H9 (cell line): ENCODE measurements at regions not wholly inside any gene's neighbourhood (a gene's known extent, or its start where the extent isn't known, plus 50 kb on each side); places are given as distances from the start of the nearest gene placed in this dataset.

Experiments used
- DNase-seq: peaks from one replicate; pipeline ENCODE4 v3.0.0-alpha.2; 2017
- H2AFZ ChIP-seq: one replicate; pipeline ENCODE4 v1.6.1; 2013; ENCODE audit warnings: mild to moderate bottlenecking, low read length, control low read depth, moderate library complexity
- H2AK5ac ChIP-seq: 2 replicates; pipeline ENCODE4 v1.6.1; 2013; ENCODE audit warnings: low read length, control low read depth, mixed read lengths; ENCODE audit not compliant: insufficient read length
- H2BK120ac ChIP-seq: one replicate; pipeline ENCODE4 v1.6.1; 2013; ENCODE audit warnings: low read depth, mild to moderate bottlenecking, low read length, control low read depth, inconsistent platforms; ENCODE audit not compliant: poor library complexity, severe bottlenecking
- H2BK12ac ChIP-seq: 2 replicates; pipeline ENCODE4 v1.6.1; 2013; ENCODE audit warnings: low read length, control low read depth, mixed read lengths, low read depth; ENCODE audit not compliant: insufficient read length
- H2BK15ac ChIP-seq: 2 replicates; pipeline ENCODE4 v1.6.1; 2013; ENCODE audit warnings: low read depth, low read length, control low read depth
- H2BK20ac ChIP-seq: one replicate; pipeline ENCODE4 v1.6.1; 2013; ENCODE audit warnings: low read depth, mild to moderate bottlenecking, low read length, control low read depth, inconsistent platforms; ENCODE audit not compliant: poor library complexity, severe bottlenecking
- H2BK5ac ChIP-seq: 2 replicates; pipeline ENCODE4 v1.6.1; 2013; ENCODE audit warnings: low read length, control low read depth, mixed read lengths; ENCODE audit not compliant: insufficient read length
- H3K14ac ChIP-seq: 2 replicates; pipeline ENCODE4 v1.6.1; 2013; ENCODE audit warnings: low read length, control low read depth; ENCODE audit not compliant: insufficient read depth
- H3K18ac ChIP-seq: 2 replicates; pipeline ENCODE4 v1.6.1; 2013; ENCODE audit warnings: low read depth, mild to moderate bottlenecking, mixed read lengths, low read length, control low read depth; ENCODE audit not compliant: insufficient read length
- H3K23ac ChIP-seq: 2 replicates; pipeline ENCODE4 v1.6.1; 2013; ENCODE audit warnings: low read length, control low read depth, mixed read lengths, low read depth; ENCODE audit not compliant: insufficient read length
- H3K23me2 ChIP-seq: 2 replicates; pipeline ENCODE4 v1.6.1; 2013; ENCODE audit warnings: low read depth, mild to moderate bottlenecking, mixed read lengths, low read length, control low read depth; ENCODE audit not compliant: insufficient read length, poor library complexity, severe bottlenecking
- H3K27ac ChIP-seq: 2 replicates; pipeline ENCODE4 v1.5.1; 2013; ENCODE audit warnings: low read length, control low read depth, mixed read lengths, low read depth; ENCODE audit not compliant: insufficient read length
- H3K27me3 ChIP-seq: 2 replicates; pipeline ENCODE4 v1.6.1; 2013; ENCODE audit warnings: low read length, control low read depth, inconsistent platforms; ENCODE audit not compliant: insufficient read depth
- H3K4ac ChIP-seq: 2 replicates; pipeline ENCODE4 v1.6.1; 2013; ENCODE audit warnings: low read depth, mild to moderate bottlenecking, control low read depth, inconsistent platforms, low read length, moderate library complexity
- H3K4me1 ChIP-seq: 2 replicates; pipeline ENCODE4 v1.6.1; 2013; ENCODE audit warnings: low read length, control low read depth, inconsistent platforms; ENCODE audit not compliant: insufficient read depth
- H3K4me2 ChIP-seq: 2 replicates; pipeline ENCODE4 v1.6.1; 2013; ENCODE audit warnings: low read length, control low read depth, mixed read lengths; ENCODE audit not compliant: insufficient read length, insufficient read depth
- H3K56ac ChIP-seq: 2 replicates; pipeline ENCODE4 v1.6.1; 2013; ENCODE audit warnings: low read depth, mild to moderate bottlenecking, mixed read lengths, low read length, control low read depth; ENCODE audit not compliant: insufficient read length
- H3K79me1 ChIP-seq: 2 replicates; pipeline ENCODE4 v1.6.1; 2013; ENCODE audit warnings: low read depth, mild to moderate bottlenecking, moderate library complexity, low read length, control low read depth, inconsistent platforms; ENCODE audit not compliant: insufficient read depth, poor library complexity, severe bottlenecking
- H3K79me2 ChIP-seq: 2 replicates; pipeline ENCODE4 v1.6.1; 2013; ENCODE audit warnings: low read length, control low read depth, inconsistent platforms; ENCODE audit not compliant: insufficient read depth
- H3K9ac ChIP-seq: 2 replicates; pipeline ENCODE4 v1.6.1; 2013; ENCODE audit warnings: low read length, control low read depth, mixed read lengths; ENCODE audit not compliant: insufficient read length; ENCODE audit errors: extremely low read depth
- H3K9me3 ChIP-seq: one replicate; pipeline ENCODE4 v1.6.1; 2013; ENCODE audit warnings: low read depth, low read length, inconsistent platforms; ENCODE audit not compliant: control insufficient read depth
- H3T11ph ChIP-seq: one replicate; pipeline ENCODE4 v1.6.1; 2013; ENCODE audit warnings: mild to moderate bottlenecking, low read length, control low read depth, inconsistent platforms
- H4K20me1 ChIP-seq: one replicate; pipeline ENCODE4 v1.6.1; 2013; ENCODE audit not compliant: control insufficient read depth, insufficient read length, insufficient read depth
- H4K5ac ChIP-seq: 2 replicates; pipeline ENCODE4 v1.6.1; 2013; ENCODE audit warnings: low read depth, mild to moderate bottlenecking, mixed read lengths, low read length, control low read depth; ENCODE audit not compliant: insufficient read length
- H4K8ac ChIP-seq: replicated peaks from 2 replicates; pipeline ENCODE4 v1.6.1; 2013; ENCODE audit warnings: low read length, control low read depth, mixed read lengths, low read depth; ENCODE audit not compliant: insufficient read length
- H4K91ac ChIP-seq: 2 replicates; pipeline ENCODE4 v1.6.1; 2013; ENCODE audit warnings: low read depth, mild to moderate bottlenecking, moderate library complexity, mixed read lengths, low read length, control low read depth; ENCODE audit not compliant: insufficient read length
- H3K27ac Mint-ChIP-seq, 3 experiments: 2 replicates in 2 of 3; 3 replicates in 1 of 3; pipeline ENCODE4 v1.8.0; 2020 to 2021; ENCODE audit warnings: mixed read lengths in 3 of 3, mild to moderate bottlenecking in 1 of 3, moderate library complexity in 1 of 3
- H3K27me3 Mint-ChIP-seq: 2 replicates; pipeline ENCODE4 v1.8.0; 2021; ENCODE audit warnings: low read depth, mild to moderate bottlenecking, moderate library complexity, mixed read lengths
- H3K36me3 Mint-ChIP-seq, 3 experiments: 2 replicates in 2 of 3; 3 replicates in 1 of 3; pipeline ENCODE4 v1.8.0; 2020 to 2021; ENCODE audit warnings: low read depth in 3 of 3, mixed read lengths in 3 of 3; ENCODE audit not compliant: insufficient read depth in 1 of 3
- H3K4me1 Mint-ChIP-seq, 2 experiments: 2 replicates each; pipeline ENCODE4 v1.8.0; 2020; ENCODE audit warnings: mixed read lengths in 2 of 2
- H3K4me3 Mint-ChIP-seq, 2 experiments: 2 replicates in 1 of 2; 3 replicates in 1 of 2; pipeline ENCODE4 v1.8.0; 2020 to 2021; ENCODE audit warnings: mild to moderate bottlenecking in 2 of 2, mixed read lengths in 2 of 2, moderate library complexity in 1 of 2
- H3K9me3 Mint-ChIP-seq, 2 experiments: 2 replicates in 1 of 2; 3 replicates in 1 of 2; pipeline ENCODE4 v1.8.0; 2020; ENCODE audit warnings: mild to moderate bottlenecking in 2 of 2, mixed read lengths in 2 of 2, moderate library complexity in 1 of 2
- CTCF ChIP-seq: fragments of 200-600 bp; sonication (generic); conservative IDR thresholded peaks from 3 replicates; pipeline ENCODE4 v1.8.0; 2021; ENCODE audit warnings: antibody characterized with exemption, mild to moderate bottlenecking
- WGBS: extraction: QIAGEN DNeasy Blood & Tissue Kit; methylation state at CpG from one replicate; pipeline ENCODE4 v1.1.7; 2013; ENCODE audit warnings: missing lambda C conversion rate, low lambda C conversion rate, mixed read lengths; ENCODE audit not compliant: insufficient read length; ENCODE audit errors: extremely low coverage; 5-methylcytosine and 5-hydroxymethylcytosine counted together

- Histone ChIP-seq H3K14ac (no peak overlapping the region), H2BK120ac (no peak overlapping the region), H3K9me3 (no peaks in the 10 kb centered on the region), H4K20me1 (no peaks in the 10 kb centered on the region), H2AFZ (no peak overlapping the region), H2BK12ac (no peak overlapping the region), H2BK5ac (no peak overlapping the region), H3K27ac (no peak overlapping the region), H3K79me1 (no peaks in the 10 kb centered on the region), H3T11ph (no peak overlapping the region), H3K23me2 (no peaks in the 10 kb centered on the region), H3K4me1 (no peaks in the 10 kb centered on the region), H3K4me2 (no peak overlapping the region), H4K8ac (no peak overlapping the region), H2BK20ac (no peak overlapping the region), H3K18ac (no peak overlapping the region), H3K9ac (no peak overlapping the region), H3K56ac (no peak overlapping the region), H3K4ac (no peak overlapping the region), H3K23ac (no peak overlapping the region), H4K5ac (no peak overlapping the region), H4K91ac (no peak overlapping the region), H2AK5ac (no peak overlapping the region), H2BK15ac (no peak overlapping the region), H3K79me2 (no peaks in the 10 kb centered on the region), H3K27me3 (no peaks in the 10 kb centered on the region)
- Mint-ChIP-seq H3K9me3 (no peaks in the 10 kb centered on the region), H3K27me3 (peaks cover 3% of the 10 kb centered on the region; the same call in 1 of the 2 replicates), H3K4me3 (no peak overlapping the region), H3K36me3 (no peaks in the 10 kb centered on the region; a peak in 1 of 7 replicates), H3K4me1 (peaks cover 6 to 7% of the 10 kb centered on the region in 2 experiments; a peak in 2 of 4 replicates), H3K27ac (no peak overlapping the region; a peak in 1 of 7 replicates)
- WGBS: no CpG with 5 or more reads among the region's 5 CpGs
- no peak for TF ChIP-seq CTCF
- no peak for DNase-seq
Observed at GRCh38 chr16:6949240-6949639, 383.4 kb upstream of the RBFOX1 start.
